GM19023 (cell line): ENCODE measurements at regions not wholly inside any gene's neighbourhood (a gene's known extent, or its start where the extent isn't known, plus 50 kb on each side); places are given as distances from the start of the nearest gene placed in this dataset.
"Not testable (repeated sequence)": the region's sequence is repeated elsewhere in the genome, so short reads cannot be mapped to it uniquely, and the experiment has no call there.

Source experiments
- ATAC-seq: cut with Tn5 transposase; IDR thresholded peaks from one replicate; pipeline ENCODE4 v1.9.1; 2021; ENCODE audit warnings: mild to moderate bottlenecking, moderate library complexity; ENCODE audit not compliant: unreplicated experiment

DNA sequence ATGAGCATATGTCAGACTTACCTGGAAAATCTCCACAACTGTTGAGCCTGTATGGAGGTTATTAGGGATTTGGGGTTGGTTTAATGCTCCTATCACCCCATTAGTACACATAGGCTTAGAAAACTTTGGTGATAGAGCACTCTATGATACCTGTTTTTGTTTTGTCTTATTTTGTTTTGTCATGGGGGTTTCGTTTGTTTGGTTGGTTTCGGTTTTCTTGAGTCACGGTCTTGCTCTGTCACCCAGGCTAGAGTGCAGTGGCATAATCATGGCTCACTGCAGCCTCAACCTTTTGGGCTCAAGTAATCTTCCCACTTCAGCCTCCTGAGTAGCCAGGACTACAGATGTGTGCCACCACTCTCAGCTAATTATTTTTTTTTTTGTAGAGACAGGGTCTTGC lies 70.0 kb downstream of the MZT1 start:
- ATAC-seq = no peak

DNA sequence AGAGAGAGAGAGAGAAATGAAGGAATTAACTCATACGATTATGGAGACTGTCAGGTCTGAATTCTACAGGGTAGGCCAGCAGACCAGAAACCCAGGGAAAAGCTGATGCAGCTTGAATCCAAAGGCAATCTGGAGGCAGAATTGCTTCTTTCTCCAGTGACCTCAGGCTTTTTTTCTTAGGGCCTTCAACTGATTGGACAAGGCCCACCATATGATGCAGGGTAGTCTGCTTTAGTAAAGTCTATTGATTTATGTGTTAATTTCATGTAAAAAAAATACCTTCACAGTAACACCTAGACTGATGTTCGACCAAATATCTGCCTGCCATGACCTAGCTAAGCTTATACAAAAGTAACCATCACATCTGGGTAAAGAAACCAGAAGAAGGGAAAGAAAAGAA lies 71.1 kb downstream of the MZT1 start:
- ATAC-seq = no peak

DNA sequence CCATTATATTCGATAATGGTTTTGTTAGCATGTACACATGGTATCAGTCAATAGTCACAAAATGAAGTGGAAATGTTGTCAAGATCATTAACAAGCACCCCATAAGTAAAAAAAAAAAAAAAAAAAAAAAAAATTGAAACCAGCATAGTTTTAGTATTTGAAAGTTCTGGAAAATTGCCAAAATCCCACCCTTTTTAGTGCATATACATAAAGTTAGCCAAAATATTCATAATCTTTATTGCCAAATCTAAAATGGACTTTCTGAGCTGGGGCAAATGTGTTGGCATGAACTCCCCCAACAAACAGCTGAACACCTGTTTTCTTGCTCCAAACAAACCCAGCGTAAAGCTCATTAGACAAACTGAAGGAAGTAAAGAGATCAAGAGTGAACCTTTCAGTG lies 73.9 kb downstream of the MZT1 start:
- ATAC-seq = no peak

DNA sequence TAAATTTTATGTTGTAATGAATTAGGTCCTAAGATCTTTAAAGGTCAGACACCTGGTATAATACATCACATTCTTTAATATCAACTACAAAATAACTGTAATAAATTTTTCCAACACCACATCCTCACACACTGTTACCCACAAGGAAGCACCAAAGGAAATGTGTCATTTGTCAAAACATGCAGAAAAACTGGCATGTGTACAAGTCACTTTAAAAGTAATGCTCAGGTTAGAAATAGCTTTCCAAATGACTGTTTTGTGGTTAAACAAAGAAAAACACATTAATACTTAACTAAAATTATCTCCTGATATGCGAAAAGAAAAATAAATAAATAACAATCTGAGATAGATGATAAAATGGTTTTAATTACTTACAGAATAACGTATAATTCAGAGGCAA lies 74.7 kb downstream of the MZT1 start:
- no peak for ATAC-seq

DNA sequence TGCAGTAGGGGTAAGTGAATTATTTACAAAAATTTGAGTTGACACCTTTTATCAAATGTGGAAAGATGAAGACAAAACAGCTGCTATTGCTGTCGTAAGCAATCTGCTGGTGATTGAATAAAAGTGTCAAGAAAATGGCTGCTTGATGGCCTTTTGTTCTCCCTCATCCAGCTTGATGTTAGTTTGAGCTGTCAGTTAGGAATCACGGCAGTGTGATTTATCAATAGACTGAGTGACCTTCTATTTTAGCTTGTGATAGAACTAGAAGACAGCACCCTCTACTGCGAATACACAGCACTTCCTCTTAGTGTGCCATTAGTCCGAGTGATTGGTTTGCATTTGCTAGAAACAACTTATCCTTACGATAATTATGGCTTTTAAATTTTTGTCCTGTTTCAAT lies 76.3 kb downstream of the MZT1 start:
- no peak for ATAC-seq

DNA sequence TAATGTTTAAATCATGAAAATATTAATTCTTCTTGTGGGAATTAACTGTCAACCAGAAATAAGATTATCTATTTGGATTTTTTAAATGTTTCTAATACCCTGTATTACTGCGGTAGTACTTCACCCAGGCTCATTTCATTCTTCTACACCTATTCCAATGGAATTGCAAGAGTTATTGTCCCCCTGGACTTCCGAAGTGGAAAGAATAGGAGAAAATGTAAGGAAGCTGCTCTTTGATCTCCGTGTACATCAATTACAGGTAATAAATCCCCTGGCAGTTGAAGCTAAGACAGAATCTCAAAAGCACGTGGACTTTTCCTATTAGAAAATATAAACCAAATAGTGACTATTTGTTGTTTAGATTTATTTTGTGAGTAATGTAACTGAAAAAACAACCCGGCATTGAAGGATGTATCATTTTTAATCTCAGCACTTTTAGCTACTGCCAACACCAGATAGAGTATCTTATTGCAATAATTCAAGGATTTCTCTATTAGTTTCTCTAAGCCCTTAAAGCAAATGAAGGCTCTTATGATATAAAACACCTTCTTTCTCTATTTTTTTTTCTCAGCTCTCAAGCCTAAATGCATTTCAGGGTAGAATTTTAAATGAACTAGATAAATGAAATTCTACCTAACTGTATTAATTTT lies 77.3 kb downstream of the MZT1 start:
- no peak for ATAC-seq

DNA sequence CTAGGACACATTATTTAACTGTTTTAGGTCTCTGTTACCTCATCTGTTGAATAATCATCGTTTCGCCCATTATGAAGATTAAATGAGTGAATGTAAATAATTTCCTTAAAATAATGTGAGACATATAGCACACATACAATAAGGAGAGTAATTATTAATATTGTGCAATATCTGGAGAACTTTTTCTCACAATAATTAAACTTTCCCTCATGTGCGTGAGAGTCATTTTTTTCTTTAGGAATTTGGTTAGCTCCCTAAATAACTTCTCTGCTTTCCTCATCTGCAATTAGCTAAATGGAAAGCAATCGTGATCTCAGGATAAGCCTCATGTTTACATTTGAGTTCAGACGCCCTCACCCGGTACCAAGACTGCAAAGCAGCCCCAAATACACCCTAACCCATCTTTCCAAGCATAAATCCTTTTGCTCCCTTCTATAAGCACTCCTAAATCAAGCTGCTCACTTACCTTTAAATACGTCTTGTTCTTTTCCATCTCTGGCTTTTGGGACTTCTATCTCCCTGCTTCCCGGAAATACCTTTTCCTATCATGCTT lies 78.8 kb downstream of the MZT1 start:
- ATAC-seq = no peak

DNA sequence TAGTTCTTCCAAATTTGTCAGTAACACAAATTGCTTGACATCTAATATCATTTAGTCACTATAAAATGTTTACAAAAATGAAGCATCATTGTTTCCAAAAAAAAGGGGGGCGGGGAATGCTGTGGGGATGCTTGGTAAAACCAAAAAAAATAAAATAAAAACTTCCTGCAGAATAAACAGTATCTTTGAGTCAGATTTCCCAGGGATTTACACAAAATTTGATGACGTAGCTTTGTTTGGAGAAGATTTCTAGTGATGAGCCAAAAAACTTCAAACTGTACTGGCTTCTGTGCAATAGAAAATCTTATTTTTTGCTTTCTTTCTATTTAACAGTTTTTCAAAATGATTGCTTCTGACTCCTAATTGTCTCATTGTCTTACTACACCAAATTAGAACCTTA lies 80.0 kb downstream of the MZT1 start:
- no peak for ATAC-seq

DNA sequence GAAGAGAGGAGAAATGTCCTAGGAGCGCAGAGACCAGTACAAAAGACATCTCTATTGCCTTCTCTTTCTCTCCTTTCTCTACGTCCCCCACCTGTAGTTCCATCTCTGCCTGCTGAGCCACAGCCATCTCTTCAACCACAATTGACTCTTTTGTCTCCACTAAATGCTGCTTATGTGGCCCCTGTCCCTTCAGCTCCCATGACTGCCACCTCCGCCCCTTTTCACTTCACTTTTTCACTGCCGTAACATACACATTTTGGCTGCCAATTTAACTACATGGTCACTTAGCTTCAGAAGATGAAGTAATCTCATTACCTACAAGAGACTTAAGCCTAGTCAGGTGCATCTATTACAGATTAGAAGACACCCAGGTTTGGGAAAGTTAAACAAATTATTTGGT lies 81.9 kb downstream of the MZT1 start:
- no peak for ATAC-seq

DNA sequence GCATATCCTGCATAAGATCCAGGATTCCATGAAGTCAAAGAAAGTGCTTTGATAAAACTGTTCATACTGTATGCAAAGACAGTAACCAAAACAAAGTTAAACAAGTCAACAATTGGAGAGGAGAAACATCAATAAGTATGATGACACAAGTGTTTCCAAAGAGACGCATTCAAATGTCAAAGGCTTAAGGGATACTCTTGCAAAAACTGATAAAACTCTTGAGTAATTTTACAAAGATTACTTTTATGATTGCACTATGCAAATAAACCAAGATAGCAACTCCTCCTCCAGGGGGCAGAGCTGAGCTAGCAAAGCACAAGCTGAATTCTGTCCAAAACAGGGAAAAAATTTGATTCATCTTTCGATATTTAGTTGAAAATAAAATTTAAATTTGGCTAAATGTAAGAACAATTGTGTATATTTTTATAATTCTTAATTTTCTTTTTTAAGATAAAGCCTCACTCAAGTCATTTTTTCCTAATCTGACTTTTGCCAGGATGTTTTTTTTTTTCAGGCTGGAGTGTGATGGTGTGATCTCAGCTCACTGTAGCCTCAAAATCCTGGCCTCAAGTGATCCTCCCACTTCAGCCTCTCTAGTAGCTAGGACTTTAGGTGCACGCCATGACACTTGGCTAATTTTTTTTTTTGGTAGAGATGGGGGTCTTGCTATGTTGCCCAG lies 84.0 kb downstream of the MZT1 start:
- no peak for ATAC-seq

DNA sequence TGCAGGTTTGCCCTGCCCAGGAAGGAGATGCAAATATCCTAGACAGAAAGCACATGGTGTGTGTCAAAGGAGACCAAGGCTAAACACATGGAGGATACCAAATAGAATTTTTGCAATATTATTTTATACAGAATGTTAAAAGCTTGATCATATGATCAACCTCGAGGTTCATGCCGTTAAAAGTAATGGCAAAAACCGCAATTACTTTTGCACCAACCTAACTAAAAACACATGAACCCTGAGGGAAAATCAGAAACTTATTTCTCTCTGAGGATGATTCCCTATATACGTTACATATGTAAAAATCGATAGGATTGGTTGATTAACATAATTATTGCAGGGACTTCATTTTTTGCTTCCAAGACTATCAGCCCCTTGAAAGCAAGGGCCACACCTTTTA lies 88.1 kb downstream of the MZT1 start:
- ATAC-seq = no peak

DNA sequence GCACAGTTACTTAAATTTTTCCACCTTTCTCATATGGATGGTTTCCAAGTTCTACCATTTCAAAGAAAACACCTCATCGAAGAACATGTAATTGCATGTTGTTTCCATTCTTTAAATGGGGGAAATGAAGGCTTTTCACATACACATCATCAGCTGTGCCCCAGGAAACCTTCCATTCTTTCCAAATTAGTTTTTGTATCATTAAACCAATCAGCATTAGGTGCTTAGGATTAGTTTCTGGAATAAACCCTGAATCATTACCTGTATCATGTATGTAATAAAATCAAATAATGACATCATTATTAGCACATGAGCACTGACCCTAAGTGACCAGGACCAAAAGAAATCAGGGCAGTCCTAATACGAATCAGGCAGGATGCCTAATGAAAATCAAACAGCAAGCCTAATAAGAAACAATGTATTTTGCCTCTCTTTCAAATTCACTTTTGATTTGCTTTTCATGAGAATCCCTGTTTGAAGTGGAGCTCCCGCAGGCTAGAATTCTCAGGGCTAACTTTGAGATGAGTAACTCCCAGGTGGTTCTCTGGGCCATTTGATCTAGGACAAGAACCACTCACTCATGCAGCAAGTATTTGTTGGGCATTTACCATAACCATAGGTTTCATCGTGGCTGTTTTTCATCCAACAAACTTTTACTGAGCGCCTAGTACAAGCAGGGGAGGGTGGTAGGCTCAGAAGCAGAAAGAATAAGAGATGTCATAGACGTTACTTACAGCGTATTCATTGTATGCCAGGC lies 89.2 kb downstream of the MZT1 start:
- no peak for ATAC-seq

DNA sequence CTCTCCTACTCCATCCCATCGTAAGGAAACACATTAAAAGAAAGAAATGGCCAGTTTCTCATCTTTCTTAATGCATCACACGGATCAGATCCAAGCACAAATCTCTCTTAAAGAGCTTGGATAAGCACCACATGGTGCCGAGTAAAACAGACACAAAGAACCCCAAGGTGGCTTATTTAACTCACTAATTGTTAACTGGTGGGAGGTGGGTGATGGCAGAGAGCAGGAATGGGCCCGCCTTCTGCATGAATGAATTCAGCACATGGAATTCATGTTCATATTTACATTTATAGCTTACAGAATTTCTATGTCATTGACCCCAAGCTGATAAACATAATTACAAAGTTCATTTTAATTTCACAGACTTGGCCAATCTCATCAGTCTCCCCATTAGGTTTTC lies 89.9 kb downstream of the MZT1 start:
- ATAC-seq = no peak

DNA sequence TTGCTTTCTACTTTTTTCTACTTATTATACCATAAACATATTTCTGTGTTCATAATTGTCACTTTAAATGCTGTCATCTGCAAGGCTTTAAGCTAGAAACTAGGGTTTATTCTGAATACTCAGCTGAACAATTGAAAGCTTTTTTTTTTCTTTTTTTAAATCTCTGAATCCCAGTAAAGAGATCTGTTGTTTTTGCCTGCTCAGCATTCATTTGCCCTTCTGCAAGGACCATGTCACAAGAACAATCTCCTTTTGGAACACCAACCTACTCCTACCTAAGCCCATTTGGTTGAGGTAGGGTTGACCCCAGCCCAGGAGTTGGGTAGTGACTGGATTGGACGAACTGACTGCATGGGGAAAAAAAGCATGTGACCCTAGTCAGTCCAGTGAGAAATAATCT lies 92.6 kb downstream of the MZT1 start:
- ATAC-seq = no peak

DNA sequence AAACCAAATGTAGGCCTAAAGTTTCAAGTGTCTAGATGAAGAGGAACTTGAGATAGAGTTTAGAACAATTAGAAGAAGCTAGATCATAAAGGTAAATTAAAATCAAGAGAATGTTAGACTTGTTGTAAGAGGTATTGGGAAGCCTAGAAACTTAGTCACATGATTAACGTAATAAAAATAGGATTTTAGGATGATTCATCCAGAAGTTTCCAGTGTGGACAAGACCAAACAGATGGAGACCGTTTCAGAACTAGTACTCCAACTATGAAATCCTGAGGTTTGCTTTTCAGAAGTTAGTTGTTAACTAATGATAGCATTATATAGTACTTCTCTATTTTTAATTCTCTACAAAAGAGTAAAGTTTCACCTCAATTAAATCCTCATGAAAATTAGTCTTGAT lies 104.9 kb downstream of the MZT1 start:
- ATAC-seq = no peak

DNA sequence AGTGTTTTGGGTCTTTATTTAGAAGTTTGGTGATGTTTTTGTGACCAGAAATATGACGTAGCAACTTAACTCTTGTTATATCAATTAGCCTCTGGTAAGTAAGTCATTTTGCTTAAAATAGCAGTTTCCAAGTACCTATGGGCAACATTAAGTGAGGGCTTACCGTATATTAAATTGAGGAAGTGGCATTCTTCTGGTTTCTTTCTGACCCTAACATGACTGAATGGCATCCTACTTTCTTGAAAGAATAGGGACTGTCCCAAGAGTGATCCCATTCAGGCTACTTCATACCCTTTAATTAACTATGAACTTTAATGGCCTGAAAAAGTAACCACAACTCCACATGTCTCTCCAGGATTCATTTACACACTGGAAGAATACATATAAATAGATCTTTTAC lies 106.6 kb downstream of the MZT1 start:
- no peak for ATAC-seq

DNA sequence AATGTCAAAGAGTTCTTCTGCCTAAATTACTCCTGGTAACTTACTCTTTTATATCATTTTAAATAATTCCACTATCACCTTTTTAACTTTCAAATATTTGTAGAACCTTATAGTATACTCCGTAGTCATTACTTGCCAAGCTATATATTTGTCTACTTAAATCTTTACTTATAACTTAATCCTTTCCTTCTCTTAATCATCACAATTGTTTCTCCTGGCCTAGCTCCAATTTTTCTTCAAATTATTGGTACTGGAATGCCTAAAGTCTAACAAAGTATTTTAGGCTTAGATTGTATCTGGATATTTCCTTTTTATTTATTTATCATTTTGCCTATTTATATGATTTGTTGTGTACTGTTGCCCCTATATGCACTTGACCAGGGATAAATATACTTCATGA lies 109.5 kb downstream of the MZT1 start:
- no peak for ATAC-seq

DNA sequence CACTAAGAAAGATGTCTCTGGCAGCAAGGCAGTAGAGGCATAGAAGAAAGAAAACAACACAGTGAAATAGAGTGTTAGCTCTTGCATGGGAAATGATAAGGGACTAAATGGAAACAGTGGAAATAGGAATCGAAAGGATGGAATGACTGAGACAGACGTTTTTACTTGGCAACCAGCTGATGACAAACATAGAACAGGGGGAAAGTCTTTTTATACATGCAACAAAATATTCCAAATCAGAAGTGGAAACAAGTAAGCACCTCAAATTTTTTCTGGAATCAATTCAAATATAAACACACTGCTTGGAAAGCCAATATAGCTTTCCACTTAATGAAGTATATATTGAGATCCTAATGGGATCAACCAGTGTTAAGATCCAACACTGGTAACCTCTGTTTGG lies 110.2 kb downstream of the MZT1 start:
- no peak for ATAC-seq

DNA sequence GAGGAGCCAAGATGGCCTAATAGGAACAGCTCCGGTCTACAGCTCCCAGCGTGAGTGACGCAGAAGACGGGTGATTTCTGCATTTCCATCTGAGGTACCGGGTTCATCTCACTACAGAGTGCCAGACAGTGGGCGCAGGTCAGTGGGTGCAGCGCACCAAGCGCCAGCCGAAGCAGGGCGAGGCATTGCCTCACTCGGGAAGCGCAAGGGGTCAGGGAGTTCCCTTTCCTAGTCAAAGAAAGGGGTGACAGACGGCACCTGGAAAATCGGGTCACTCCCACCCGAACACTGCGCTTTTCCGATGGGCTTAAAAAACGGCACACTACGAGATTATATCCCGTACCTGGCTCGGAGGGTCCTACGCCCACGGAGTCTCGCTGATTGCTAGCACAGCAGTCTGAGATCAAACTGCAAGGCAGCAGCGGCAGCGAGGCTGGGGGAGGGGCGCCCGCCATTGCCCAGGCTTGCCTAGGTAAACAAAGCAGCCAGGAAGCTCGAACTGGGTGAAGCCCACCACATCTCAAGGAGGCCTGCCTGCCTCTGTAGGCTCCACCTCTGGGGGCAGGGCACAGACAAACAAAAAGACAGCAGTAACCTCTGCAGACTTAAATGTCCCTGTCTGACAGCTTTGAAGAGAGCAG lies 117.1 kb downstream of the MZT1 start:
- not testable (repeated sequence) for ATAC-seq

DNA sequence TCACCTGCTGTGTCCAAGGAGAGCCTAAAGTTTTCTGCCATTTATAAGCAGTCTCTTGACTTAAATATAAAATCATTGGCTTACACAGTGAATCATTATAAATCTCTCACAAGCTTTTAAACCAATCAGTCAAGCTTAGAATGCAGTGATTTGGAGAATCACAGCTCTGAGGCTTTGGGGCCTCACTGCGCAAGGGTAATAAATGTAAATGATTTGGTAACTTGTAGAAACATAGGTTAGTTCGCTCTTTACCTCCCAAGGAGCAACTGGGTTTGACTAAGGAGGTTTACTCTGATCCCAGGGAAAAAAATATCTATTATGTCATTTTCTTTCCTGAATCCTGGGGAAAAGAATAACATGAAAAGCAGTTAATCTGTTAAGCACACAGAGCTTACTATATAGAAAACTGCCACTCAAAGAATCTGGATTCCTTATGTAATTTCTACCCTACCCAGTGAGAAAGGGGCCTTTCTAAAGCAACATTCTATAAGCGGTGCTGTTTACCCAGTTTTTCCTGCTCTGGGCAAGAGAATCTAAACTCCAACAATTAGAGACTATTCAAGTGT lies 128.2 kb downstream of the MZT1 start:
- no peak for ATAC-seq

DNA sequence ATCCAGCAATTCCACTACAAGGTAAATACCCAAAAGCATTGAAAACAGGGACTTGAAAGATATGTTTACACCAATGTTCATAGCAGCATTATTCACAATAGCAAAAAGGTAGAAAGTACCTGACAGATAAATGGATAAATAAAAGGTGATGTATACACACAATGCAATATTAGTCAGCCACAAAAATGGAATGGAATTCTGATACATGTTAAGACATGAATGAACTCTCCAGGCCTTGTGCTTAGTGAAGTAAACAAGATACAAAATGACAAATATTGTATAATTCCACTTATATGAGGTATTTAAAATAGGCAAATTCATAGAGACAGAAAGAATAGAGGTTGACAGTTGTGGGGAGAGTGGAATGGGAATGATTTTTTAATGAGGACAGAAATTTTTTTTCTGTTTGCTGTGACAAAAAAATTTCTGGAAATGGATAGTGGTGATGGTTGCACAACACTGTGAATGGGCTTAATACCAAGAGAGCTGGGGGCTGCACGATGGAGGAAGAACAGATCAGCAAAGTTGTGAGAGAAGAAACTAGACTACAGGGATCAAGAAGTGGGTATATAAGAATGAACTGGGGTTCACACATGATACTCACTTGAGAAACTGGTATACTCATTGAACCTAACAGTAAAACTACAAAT lies 137.2 kb downstream of the MZT1 start:
- no peak for ATAC-seq
